ENCODE measurements at regions not wholly inside any gene's neighbourhood (a gene's known extent, or its start where the extent isn't known, plus 50 kb on each side); places are given as distances from the start of the nearest gene placed in this dataset.

DNA sequence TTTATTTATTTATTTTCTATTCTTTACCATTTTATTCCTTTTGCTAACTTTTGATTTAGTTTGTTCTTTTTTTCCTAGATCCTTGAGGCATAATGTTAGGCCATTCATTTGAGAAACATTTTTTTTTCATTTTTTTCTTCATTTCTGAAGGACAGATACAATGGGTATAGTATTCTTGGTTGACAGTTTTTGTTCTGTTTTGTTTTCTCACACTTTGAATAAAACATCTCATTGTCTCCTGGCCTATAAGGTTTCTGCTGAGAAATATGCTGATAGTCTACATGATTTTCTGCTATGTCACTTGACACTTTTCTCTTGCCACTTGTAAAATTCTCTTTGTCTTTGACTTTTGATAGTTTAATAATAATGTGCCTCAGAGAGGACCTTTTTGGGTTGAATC is 294.6 kb upstream of the EPHA7 start:
- H3K4me2 ChIP-seq (ENCODE audit: low read length), result no peak overlapping the region
- H3K9ac ChIP-seq (ENCODE audit: low read length), result no peak overlapping the region
- H3F3A ChIP-seq (ENCODE audit: insufficient read depth, low read length, poor library complexity, severe bottlenecking), result no peaks in the 10 kb centered on the region
- H3K4me3 ChIP-seq (ENCODE audit: low read length), result no peak overlapping the region
- H3K36me3 ChIP-seq (ENCODE audit: insufficient read depth, low read length), result no peaks in the 10 kb centered on the region
- no peaks in the 10 kb centered on the region for H4K20me1 ChIP-seq (ENCODE audit: insufficient read depth)
- H3K27me3 ChIP-seq (ENCODE audit: insufficient read depth, low read depth, low read length), result no peaks in the 10 kb centered on the region
- H2AFZ ChIP-seq (ENCODE audit: low read depth, low read length), result no peak overlapping the region
- no peak for TF ChIP-seq MXI1 (conservative IDR thresholded peaks at IDR 0.05; ENCODE audit: poor library complexity, severe bottlenecking)
- TF ChIP-seq, protein P1, sequence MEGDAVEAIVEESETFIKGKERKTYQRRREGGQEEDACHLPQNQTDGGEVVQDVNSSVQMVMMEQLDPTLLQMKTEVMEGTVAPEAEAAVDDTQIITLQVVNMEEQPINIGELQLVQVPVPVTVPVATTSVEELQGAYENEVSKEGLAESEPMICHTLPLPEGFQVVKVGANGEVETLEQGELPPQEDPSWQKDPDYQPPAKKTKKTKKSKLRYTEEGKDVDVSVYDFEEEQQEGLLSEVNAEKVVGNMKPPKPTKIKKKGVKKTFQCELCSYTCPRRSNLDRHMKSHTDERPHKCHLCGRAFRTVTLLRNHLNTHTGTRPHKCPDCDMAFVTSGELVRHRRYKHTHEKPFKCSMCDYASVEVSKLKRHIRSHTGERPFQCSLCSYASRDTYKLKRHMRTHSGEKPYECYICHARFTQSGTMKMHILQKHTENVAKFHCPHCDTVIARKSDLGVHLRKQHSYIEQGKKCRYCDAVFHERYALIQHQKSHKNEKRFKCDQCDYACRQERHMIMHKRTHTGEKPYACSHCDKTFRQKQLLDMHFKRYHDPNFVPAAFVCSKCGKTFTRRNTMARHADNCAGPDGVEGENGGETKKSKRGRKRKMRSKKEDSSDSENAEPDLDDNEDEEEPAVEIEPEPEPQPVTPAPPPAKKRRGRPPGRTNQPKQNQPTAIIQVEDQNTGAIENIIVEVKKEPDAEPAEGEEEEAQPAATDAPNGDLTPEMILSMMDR (IDR thresholded peaks at IDR 0.05; ENCODE audit: poor library complexity, severe bottlenecking), result no peak
- TF ChIP-seq POLR2AphosphoS5 (IDR thresholded peaks at IDR 0.05), result no peak
- TF ChIP-seq, protein P2, sequence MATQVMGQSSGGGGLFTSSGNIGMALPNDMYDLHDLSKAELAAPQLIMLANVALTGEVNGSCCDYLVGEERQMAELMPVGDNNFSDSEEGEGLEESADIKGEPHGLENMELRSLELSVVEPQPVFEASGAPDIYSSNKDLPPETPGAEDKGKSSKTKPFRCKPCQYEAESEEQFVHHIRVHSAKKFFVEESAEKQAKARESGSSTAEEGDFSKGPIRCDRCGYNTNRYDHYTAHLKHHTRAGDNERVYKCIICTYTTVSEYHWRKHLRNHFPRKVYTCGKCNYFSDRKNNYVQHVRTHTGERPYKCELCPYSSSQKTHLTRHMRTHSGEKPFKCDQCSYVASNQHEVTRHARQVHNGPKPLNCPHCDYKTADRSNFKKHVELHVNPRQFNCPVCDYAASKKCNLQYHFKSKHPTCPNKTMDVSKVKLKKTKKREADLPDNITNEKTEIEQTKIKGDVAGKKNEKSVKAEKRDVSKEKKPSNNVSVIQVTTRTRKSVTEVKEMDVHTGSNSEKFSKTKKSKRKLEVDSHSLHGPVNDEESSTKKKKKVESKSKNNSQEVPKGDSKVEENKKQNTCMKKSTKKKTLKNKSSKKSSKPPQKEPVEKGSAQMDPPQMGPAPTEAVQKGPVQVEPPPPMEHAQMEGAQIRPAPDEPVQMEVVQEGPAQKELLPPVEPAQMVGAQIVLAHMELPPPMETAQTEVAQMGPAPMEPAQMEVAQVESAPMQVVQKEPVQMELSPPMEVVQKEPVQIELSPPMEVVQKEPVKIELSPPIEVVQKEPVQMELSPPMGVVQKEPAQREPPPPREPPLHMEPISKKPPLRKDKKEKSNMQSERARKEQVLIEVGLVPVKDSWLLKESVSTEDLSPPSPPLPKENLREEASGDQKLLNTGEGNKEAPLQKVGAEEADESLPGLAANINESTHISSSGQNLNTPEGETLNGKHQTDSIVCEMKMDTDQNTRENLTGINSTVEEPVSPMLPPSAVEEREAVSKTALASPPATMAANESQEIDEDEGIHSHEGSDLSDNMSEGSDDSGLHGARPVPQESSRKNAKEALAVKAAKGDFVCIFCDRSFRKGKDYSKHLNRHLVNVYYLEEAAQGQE (IDR thresholded peaks at IDR 0.05; ENCODE audit: borderline replicate concordance), result no peak
- TF ChIP-seq EZH2 (IDR thresholded peaks at IDR 0.05; ENCODE audit: borderline replicate concordance, insufficient read depth, low read length, poor library complexity, severe bottlenecking), result no peak
- TF ChIP-seq SMC3 (conservative IDR thresholded peaks at IDR 0.05; ENCODE audit: poor library complexity), result no peak
- no peak for TF ChIP-seq EP300 (conservative IDR thresholded peaks at IDR 0.05; ENCODE audit: poor library complexity, severe bottlenecking)
- no peak for TF ChIP-seq RAD21 (conservative IDR thresholded peaks at IDR 0.05)
- no peak for TF ChIP-seq TAF1 (IDR thresholded peaks at IDR 0.05; ENCODE audit: low read depth)
- H3K79me2 ChIP-seq (replicated peaks; ENCODE audit: insufficient read depth, low read length), result no peaks in the 10 kb centered on the region
- H3K9me3 ChIP-seq (ENCODE audit: low read length), result peaks cover 15% of the 10 kb centered on the region
- H3K9me2 ChIP-seq (ENCODE audit: insufficient read depth, low read length), result no peaks in the 10 kb centered on the region
- no peak overlapping the region for H3K27ac ChIP-seq (ENCODE audit: low read length)

DNA sequence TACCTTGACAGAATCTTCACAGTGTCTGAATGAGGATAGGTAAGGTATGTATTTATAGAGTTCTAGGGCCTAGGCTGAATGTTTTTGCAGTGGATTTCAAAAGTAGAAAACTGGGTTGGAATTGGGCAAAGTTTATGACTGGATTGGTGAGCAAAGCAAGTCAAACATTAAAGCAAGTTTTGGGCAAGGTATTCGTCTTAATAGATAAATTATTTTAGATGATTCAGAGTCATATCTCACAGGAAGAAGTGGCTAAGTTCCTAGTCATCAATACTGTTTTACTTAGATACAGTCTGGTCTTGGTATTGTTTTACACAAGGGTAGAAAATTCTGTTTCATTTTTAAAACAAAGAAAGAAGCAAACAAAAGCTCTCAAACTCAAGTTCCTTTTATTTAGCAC is 284.1 kb upstream of the EPHA7 start:
- Histone ChIP-seq H3K4me3 (ENCODE audit: low read length) (no peak overlapping the region), H3K4me2 (ENCODE audit: low read length) (no peak overlapping the region), H3K27me3 (ENCODE audit: insufficient read depth, low read depth, low read length) (no peaks in the 10 kb centered on the region), H3K9ac (ENCODE audit: low read length) (no peak overlapping the region), H3K9me3 (ENCODE audit: low read length) (peaks cover 3% of the 10 kb centered on the region), H3F3A (ENCODE audit: insufficient read depth, low read length, poor library complexity, severe bottlenecking) (no peaks in the 10 kb centered on the region), H3K79me2 (replicated peaks; ENCODE audit: insufficient read depth, low read length) (no peaks in the 10 kb centered on the region), H4K20me1 (ENCODE audit: insufficient read depth) (no peaks in the 10 kb centered on the region), H3K27ac (ENCODE audit: low read length) (no peak overlapping the region), H2AFZ (ENCODE audit: low read depth, low read length) (no peak overlapping the region), H3K9me2 (ENCODE audit: insufficient read depth, low read length) (no peaks in the 10 kb centered on the region), H3K36me3 (ENCODE audit: insufficient read depth, low read length) (no peaks in the 10 kb centered on the region)
- TF ChIP-seq POLR2AphosphoS5 (IDR thresholded peaks at IDR 0.05) (no peak), RAD21 (conservative IDR thresholded peaks at IDR 0.05) (no peak), EZH2 (IDR thresholded peaks at IDR 0.05; ENCODE audit: borderline replicate concordance, insufficient read depth, low read length, poor library complexity, severe bottlenecking) (no peak), SMC3 (conservative IDR thresholded peaks at IDR 0.05; ENCODE audit: poor library complexity) (no peak), MXI1 (conservative IDR thresholded peaks at IDR 0.05; ENCODE audit: poor library complexity, severe bottlenecking) (no peak), EP300 (conservative IDR thresholded peaks at IDR 0.05; ENCODE audit: poor library complexity, severe bottlenecking) (no peak), TAF1 (IDR thresholded peaks at IDR 0.05; ENCODE audit: low read depth) (no peak)
- TF ChIP-seq, protein P1 (IDR thresholded peaks at IDR 0.05; ENCODE audit: poor library complexity, severe bottlenecking), result no peak
- TF ChIP-seq, protein P2 (IDR thresholded peaks at IDR 0.05; ENCODE audit: borderline replicate concordance), result no peak

All from neural cell (in vitro differentiated cells).